ENCODE measurements at regions not wholly inside any gene's neighbourhood (a gene's known extent, or its start where the extent isn't known, plus 50 kb on each side); places are given as distances from the start of the nearest gene placed in this dataset.

DNA sequence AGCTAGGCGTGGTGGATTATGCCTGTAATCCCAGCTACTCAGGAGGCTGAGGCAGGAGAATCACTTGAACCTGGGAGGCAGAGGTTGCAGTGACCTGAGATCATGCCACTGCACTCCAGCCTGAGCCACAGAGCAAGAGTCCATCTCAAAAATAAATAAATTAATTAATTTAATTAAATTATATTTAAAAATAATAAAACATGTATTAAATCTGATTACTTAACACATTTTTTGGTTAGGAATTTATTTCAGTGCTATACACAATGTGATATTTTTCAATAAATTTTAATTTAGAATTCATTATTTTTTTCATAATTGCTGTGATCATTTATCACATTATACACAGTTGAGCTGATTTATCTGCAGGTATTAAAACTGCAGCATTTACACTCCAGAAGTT lies 1101.5 kb upstream of the MIR17HG start:
- DNase-seq (ENCODE audit: low spot score) = no peak
- no peak for TF ChIP-seq CTCF (conservative IDR thresholded peaks at IDR 0.05; ENCODE audit: low read depth)
- POLR2A ChIA-PET (ENCODE audit: low non-redundant PET) = no interaction called here
- CTCF ChIA-PET = no interaction called here
- no peak overlapping the region for H3K27ac ChIP-seq

GRCh38 chr13:90246687-90247345 lies 1100.7 kb upstream of the MIR17HG start:
- no peak for TF ChIP-seq CTCF (conservative IDR thresholded peaks at IDR 0.05; ENCODE audit: low read depth)
- no peak for DNase-seq (ENCODE audit: low spot score)
- CTCF ChIA-PET = no interaction called here
- POLR2A ChIA-PET (ENCODE audit: low non-redundant PET) = no interaction called here
- no peak overlapping the region for H3K27ac ChIP-seq

DNA sequence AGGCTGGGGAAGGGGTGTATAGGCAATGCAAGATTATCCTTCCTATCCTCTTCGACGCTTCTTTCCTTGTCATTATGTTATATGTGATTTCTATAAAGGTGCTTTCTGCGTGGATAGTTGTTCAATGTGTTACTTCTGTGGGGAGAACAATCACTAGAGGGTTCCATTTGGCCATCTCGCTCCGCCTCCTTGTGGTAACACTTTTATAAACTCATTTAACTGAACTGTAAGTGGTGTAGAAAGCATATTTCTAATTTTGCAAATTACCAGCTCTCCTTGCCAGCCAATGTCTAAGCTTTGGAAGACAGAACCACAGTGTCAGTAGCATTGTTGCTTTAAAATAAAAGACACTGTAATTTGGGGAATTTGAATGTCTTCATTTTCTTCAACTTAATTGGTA lies 1093.7 kb upstream of the MIR17HG start:
- ChIA-PET POLR2A (ENCODE audit: low non-redundant PET) (no interaction called here), CTCF (no interaction called here)
- DNase-seq (ENCODE audit: low spot score) = no peak
- TF ChIP-seq CTCF (conservative IDR thresholded peaks at IDR 0.05; ENCODE audit: low read depth) = no peak
- no peak overlapping the region for H3K27ac ChIP-seq

GRCh38 chr13:90254437-90254836 lies 1093.0 kb upstream of the MIR17HG start:
- no peak overlapping the region for H3K27ac ChIP-seq
- ChIA-PET POLR2A (ENCODE audit: low non-redundant PET) (no interaction called here), CTCF (no interaction called here)
- TF ChIP-seq CTCF (conservative IDR thresholded peaks at IDR 0.05; ENCODE audit: low read depth) = no peak
- no peak for DNase-seq (ENCODE audit: low spot score)

DNA sequence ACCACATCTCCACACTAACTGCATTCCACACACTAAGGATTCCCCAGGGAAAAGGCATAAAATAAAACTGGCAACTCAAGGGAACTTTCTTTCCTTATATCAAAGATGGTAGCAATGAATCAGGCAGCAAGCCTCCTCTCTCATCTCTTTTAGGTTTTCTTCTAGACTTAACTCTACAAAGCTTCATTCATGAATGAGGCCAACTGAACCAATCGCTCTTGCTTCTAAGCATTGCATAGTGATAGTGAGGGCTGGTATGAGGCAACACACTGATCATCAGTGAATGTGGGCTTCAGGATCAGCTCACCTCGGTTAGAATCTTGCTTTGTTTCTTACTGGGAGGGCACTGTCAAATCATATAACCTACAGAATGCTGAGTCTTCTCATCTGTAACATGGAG lies 1090.7 kb upstream of the MIR17HG start:
- CTCF ChIA-PET = no interaction called here
- POLR2A ChIA-PET (ENCODE audit: low non-redundant PET) = no interaction called here
- no peak for DNase-seq (ENCODE audit: low spot score)
- H3K27ac ChIP-seq = no peak overlapping the region
- no peak for TF ChIP-seq CTCF (conservative IDR thresholded peaks at IDR 0.05; ENCODE audit: low read depth)

GRCh38 chr13:90258129-90258528 lies 1089.4 kb upstream of the MIR17HG start:
- no peak for DNase-seq (ENCODE audit: low spot score)
- no peak for TF ChIP-seq CTCF (conservative IDR thresholded peaks at IDR 0.05; ENCODE audit: low read depth)
- no peak overlapping the region for H3K27ac ChIP-seq
- CTCF ChIA-PET = no interaction called here
- POLR2A ChIA-PET (ENCODE audit: low non-redundant PET) = no interaction called here

GRCh38 chr13:90261343-90261742 lies 1086.1 kb upstream of the MIR17HG start:
- DNase-seq (ENCODE audit: low spot score) = no peak
- ChIA-PET CTCF (no interaction called here), POLR2A (ENCODE audit: low non-redundant PET) (no interaction called here)
- TF ChIP-seq CTCF (conservative IDR thresholded peaks at IDR 0.05; ENCODE audit: low read depth) = no peak
- H3K27ac ChIP-seq = no peak overlapping the region

Measured in RWPE1 (cell line).